GM18502 (cell line): ENCODE measurements at regions not wholly inside any gene's neighbourhood (a gene's known extent, or its start where the extent isn't known, plus 50 kb on each side); places are given as distances from the start of the nearest gene placed in this dataset.
"Not testable (repeated sequence)": the region's sequence is repeated elsewhere in the genome, so short reads cannot be mapped to it uniquely, and the experiment has no call there.

ENCODE experiments used
- ATAC-seq: cut with Tn5 transposase; IDR thresholded peaks from one replicate; pipeline ENCODE4 v1.9.1; 2021; ENCODE audit warnings: mild to moderate bottlenecking; ENCODE audit not compliant: unreplicated experiment, poor library complexity

GRCh38 chr18:1751249-1751648, 820.1 kb downstream of the METTL4 start:
- no peak for ATAC-seq

DNA sequence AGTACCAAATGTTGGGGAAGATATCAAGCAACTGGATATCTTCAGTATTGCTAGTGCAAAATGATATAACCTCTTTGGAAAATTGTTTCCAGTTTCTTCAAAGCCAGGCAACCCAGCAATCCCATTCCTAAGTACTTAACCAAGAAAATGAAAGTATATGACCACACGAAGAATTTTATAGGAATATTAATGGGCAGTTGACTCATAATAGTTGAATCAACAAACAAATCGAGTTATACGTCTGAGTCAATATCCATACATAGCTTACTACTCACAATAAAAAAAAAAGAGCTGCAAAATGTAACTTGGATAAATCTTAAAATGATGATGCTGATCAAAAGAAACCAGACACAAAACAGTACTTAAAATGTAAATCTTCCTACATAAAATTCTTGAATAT, 810.4 kb downstream of the METTL4 start:
- ATAC-seq, result no peak

DNA sequence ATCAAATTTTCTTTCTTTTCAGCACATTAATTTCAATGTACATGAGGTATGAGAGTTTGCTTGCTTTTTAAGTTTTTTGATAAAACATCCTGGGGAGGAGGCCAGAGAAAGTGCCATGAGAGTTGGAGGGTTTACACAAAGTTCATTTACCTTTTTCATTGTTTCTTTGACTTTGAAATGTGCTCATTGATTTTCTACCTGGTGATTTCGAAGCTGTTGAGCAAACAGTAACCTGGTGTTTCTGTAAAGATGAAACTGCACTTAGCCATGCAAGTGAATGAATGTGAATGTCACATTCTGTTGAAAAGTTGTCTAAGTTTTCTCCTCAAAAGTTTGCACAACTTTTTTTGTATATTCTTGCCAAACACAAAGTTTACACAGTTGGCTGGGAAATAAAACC, 797.0 kb downstream of the METTL4 start:
- no peak for ATAC-seq

DNA sequence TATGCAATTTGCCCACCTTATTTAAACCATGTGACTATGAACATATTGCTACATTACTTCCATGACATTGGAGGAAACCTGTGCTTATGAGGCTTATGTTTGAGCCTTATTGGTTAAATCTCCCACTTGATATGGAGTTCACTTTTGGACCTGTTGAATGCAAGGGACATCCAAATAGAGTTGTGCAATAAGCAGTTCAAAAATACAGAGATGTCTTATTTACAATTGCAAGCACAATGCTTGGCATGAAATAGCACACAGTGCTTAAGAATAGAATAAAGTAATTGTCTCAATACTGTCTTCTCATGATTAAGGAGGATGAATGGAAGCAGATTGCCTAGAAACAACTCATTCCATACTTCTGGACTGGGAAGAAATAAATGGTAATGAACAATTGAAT, 793.5 kb downstream of the METTL4 start:
- ATAC-seq, result no peak

- ATAC-seq, result no peak
Observed at GRCh38 chr18:1778496-1779178, 792.7 kb downstream of the METTL4 start.

- no peak for ATAC-seq
Observed at GRCh38 chr18:1779587-1779986, 791.7 kb downstream of the METTL4 start.

GRCh38 chr18:1784113-1784512, 787.2 kb downstream of the METTL4 start:
- ATAC-seq, result no peak

DNA sequence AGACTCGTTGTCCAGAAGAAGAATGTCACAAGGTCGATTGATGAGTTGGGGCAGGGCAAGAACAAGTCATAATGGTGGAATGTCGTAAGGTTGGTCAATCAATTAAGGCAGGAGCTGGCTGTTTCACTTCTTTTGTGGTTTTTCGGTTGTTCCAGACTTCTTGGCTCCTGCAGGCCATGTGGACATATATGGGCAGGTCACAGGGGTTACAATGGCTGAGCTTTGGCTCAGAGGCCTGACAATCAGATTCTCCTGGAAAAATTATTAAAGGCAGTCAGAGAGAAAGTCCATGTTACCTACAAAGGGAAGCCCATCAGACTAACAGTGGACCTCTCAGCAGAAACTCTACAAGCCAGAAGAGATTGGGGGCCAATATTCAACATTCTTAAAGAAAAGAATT, 785.3 kb downstream of the METTL4 start:
- ATAC-seq, result not testable (repeated sequence)

- no peak for ATAC-seq
Observed at GRCh38 chr18:1796636-1797035, 774.7 kb downstream of the METTL4 start.

GRCh38 chr18:1797235-1797634, 774.1 kb downstream of the METTL4 start:
- ATAC-seq, result no peak

DNA sequence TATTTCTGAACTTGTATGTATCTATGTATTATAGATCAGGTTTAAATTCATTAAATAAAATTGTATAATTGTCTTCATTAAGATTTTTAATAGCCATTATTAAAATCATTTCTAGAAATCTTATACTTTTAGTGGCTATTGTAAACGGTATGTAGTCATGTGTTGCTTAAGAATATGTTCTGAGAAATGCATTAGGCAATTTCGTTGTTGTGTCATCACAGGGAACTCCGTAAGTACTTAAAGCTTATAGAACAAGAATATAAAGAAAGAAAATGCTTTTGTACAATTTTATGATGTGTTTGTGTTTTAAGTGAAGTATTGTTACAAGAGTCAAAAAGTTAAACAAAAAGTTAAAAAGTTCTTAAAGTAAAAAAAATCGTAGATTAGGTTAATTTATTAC, 765.8 kb downstream of the METTL4 start:
- no peak for ATAC-seq

DNA sequence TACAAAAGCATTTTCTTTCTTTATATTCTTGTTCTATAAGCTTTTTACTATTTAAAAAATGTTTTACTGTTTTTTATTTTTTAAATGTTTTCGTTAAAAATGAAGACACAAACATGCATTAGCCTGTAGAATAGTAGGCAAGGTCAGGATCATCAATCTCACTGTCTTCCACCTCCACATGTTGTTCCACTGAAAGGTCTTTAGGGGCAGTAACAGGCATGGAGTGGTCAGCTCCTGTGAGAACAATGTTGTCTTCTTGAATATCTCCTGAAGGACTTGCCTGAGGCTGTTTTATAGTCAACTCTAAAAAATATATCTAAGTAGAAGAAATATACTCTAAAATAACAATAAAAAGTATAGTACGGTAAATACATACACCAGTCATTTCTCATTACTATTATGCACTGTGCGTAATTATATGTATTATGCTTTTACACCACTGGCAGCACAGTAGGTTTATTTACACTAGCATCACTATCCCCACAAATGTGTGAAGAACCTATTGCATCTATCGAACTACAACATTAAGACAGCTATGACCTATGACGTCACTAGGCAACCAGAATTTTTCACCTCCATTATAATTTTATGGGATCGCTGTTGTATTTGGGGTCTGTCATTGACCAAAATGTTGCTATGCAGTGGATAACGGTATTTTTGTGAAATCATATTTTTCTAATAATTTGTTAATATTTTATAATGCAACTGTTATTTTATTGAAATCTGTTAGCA, 764.3 kb downstream of the METTL4 start:
- no peak for ATAC-seq

DNA sequence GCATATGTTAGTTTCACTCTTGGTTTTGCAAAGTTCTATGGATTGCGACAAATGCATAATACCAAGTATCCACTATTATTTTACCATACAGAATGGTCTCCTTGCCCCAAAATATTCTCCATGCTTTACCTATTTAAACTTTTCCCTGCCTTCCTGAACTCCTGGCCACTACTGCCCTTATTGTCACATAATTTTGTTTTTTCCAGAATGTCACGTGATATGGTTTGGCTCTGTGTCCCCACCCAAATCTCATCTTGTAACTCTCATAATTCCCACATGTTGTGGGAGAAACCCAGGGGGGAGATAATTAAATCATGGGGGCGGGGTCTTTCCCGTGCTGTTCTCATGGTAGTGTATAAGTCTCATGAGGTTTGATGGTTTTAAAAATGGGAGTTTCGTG, 760.0 kb downstream of the METTL4 start:
- no peak for ATAC-seq

DNA sequence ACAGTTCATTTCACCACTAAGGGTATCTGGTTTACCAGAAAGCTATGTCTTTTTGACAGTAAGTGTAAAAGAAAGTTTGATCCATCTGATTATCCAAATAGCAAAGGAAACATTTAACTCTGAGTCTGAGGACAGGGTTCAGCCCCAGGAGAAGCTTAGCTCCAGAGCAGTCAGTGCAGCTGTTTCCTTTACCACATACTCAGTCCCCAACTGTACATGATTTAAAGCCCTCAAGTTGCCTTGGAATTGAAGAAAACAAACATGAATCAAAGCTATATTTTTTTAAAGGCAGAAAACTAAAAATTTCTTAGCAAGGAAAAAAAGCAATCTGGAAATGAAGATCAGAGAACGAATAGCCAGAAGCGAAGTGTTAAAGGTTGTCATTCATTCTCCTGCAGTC, 746.0 kb downstream of the METTL4 start:
- no peak for ATAC-seq

GRCh38 chr18:1840878-1841277, 730.4 kb downstream of the METTL4 start:
- ATAC-seq, result no peak

DNA sequence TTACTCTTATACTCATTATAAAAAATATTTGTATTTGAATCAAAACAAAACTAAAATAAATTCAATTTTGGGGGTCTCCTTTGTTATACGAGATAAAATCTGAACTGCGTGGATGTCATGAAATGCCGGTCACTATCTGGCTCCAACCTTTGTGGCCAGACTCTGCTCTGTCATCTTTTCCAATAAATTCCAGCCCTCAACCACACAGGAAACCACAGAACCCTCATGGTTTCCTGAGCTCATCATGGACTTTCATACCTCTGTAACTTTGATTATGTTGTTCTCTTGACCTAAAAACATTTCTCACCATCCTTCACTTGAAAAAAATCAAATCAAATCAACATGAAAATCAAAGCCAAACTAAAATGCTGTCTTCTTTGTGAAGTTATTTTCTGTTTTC, 724.7 kb downstream of the METTL4 start:
- no peak for ATAC-seq

DNA sequence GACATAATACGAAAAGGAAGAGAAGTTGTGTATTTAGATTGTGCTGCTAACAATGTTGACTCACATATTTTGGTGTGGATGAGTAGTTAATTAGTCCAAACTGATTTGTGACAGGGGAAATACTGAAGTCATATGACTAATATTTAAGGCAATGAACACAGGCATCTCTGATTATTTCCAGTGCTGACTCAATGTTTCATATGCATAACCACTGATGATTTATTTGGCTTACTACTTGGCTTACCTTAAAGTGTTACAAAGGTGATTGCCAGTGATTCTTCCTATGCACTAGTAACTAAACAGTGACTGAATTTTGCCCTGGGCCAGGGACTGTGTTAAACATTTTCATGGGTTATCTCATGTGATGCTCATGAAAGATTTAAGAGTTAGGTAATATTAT, 722.6 kb downstream of the METTL4 start:
- no peak for ATAC-seq

DNA sequence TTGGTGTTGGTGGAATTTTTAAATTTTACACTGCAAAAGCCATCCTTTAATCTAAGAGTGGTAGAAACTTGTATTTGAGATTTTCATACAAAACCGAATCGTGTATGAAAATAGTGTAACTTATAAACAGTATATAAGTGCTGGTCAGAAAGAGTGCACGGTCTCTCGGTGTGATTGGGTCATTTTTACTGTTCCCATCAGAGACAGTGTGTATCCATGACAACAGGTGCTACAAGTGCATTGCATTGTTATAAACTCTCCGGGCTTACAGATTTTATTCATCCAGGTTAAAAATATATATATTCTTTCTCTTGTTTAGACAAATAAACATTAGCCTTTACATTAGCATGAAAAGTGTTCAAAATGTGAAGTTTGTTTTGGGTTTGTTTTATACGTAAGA, 721.9 kb downstream of the METTL4 start:
- no peak for ATAC-seq

GRCh38 chr18:1857281-1857680, 714.0 kb downstream of the METTL4 start:
- ATAC-seq, result not testable (repeated sequence)

DNA sequence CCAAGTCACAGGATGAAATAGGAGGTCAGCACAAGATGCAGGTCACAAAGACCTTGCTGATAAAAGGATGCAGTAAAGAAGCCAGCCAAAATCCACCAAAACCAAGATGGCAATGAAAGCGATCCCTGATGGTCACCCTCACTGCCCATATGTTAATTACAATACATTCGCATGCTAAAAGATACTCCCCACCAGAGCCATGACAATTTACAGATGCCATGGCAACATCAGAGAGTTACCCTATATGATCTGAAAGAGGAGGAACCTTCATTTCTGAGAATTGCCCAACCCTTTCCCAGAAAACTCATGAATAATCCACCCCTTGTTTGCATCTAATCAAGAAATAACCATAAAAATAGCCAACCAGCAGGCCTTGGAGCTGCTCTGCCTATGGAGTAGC, 709.8 kb downstream of the METTL4 start:
- no peak for ATAC-seq

DNA sequence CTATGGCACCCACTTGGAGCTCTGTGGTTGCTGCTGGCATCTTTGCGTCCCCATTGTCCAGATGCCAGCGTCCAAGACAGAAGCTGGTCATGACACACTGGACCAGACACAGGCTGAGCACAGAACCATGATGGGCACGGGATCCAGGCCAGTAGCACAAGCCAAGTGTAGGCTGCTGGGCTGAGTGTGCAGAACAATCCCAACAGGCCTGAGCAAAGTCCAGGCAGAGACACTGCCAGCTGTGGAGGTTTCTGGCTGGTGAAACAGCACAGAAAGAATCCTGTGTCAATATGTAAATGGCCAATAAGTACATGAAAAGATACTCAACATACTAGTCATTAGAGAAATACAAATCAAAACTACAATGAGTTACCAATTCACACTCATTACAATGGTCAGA, 705.4 kb downstream of the METTL4 start:
- ATAC-seq, result no peak

- no peak for ATAC-seq
Observed at GRCh38 chr18:1872274-1872673, 699.0 kb downstream of the METTL4 start.
